ENCODE measurements at regions not wholly inside any gene's neighbourhood (a gene's known extent, or its start where the extent isn't known, plus 50 kb on each side); places are given as distances from the start of the nearest gene placed in this dataset.

DNA sequence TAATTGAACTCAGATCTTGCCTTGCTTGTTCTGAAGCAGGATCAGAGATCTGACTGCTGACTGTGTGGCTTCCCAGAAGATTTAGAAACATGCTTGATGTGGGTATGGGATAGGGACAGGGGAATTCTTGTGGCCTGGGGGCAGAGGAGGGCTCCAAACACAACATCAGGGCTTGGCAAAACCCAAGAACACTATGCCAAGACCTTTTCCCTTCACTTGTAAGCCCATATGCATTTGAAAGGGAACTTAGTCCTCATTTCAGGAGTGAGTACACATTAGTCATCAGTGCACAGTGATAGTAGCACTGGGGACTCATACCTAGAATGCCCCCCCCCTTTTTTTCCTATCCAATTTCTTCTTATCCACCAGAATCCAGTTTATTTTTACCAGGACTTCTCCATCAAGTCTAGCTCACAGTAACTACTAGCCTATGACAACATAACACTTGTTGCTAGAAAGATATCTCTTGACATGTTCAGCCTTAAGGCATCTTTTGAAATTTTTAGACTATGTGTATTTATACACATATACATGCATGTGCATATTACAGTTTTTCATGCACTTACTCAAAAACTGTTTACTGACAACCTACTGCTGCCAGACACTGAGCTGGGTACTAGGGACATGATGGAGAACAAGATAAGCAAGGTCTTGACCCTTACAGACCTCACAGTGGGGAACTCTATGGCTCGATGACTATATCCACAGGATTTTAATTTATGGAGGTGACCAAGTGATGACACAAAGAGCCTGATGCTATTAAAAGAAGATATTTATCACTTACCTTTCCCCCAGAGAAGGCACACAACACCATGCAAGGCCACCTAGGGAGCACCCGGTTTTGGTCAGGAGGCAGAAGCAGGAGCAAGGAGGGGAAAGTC, 158.3 kb upstream of the MAP3K1 start:
- no peaks in the 10 kb centered on the region for H3K79me2 ChIP-seq (ENCODE audit: insufficient read depth, low read length)
- H3K18ac ChIP-seq (ENCODE audit: insufficient read length, low read depth, low read length), result no peak overlapping the region
- H3K27me3 ChIP-seq (ENCODE audit: insufficient read depth, low read length), result no peaks in the 10 kb centered on the region
- H4K91ac ChIP-seq (ENCODE audit: insufficient read length, low read depth, low read length), result no peak overlapping the region
- H3K79me1 ChIP-seq (ENCODE audit: insufficient read depth, low read depth, low read length, poor library complexity, severe bottlenecking), result no peaks in the 10 kb centered on the region
- H3K9me3 Mint-ChIP-seq, result no peaks in the 10 kb centered on the region
- no peak overlapping the region for H3K4me2 ChIP-seq (ENCODE audit: insufficient read depth, insufficient read length, low read length)
- H3K9ac ChIP-seq (ENCODE audit: extremely low read depth, insufficient read length, low read length), result no peak overlapping the region
- H3K56ac ChIP-seq (ENCODE audit: insufficient read length, low read depth, low read length), result no peak overlapping the region
- H3T11ph ChIP-seq (ENCODE audit: low read length), result no peak overlapping the region
- no peak overlapping the region for H3K27ac ChIP-seq (ENCODE audit: insufficient read length, low read depth, low read length)
- DNase-seq, result no peak
- H2AFZ ChIP-seq (ENCODE audit: low read length), result no peak overlapping the region
- H2AK5ac ChIP-seq (ENCODE audit: insufficient read length, low read length), result no peak overlapping the region
- no peak overlapping the region for H3K14ac ChIP-seq (ENCODE audit: insufficient read depth, low read length)
- no peaks in the 10 kb centered on the region for H3K4me1 ChIP-seq (ENCODE audit: insufficient read depth, low read length)
- no peak overlapping the region for H3K4ac ChIP-seq (ENCODE audit: low read depth, low read length)
- H2BK5ac ChIP-seq (ENCODE audit: insufficient read length, low read length), result no peak overlapping the region
- WGBS (ENCODE audit: extremely low coverage, insufficient read length, low lambda C conversion rate), result no CpG with 5 or more reads among the region's 2 CpGs
- H3K4me1 Mint-ChIP-seq, result peaks cover 4 to 9% of the 10 kb centered on the region in 2 experiments; a peak in 3 of 4 replicates
- H2BK12ac ChIP-seq (ENCODE audit: insufficient read length, low read depth, low read length), result no peak overlapping the region
- H2BK20ac ChIP-seq (ENCODE audit: low read depth, low read length, poor library complexity, severe bottlenecking), result no peak overlapping the region
- H4K5ac ChIP-seq (ENCODE audit: insufficient read length, low read depth, low read length), result no peak overlapping the region
- H4K20me1 ChIP-seq (ENCODE audit: control insufficient read depth, insufficient read depth, insufficient read length), result no peaks in the 10 kb centered on the region
- H4K8ac ChIP-seq (replicated peaks; ENCODE audit: insufficient read length, low read depth, low read length), result no peak overlapping the region
- H2BK15ac ChIP-seq (ENCODE audit: low read depth, low read length), result no peak overlapping the region
- H3K4me3 Mint-ChIP-seq, result no peak overlapping the region
- no peaks in the 10 kb centered on the region for H3K9me3 ChIP-seq (ENCODE audit: control insufficient read depth, low read depth, low read length)
- H2BK120ac ChIP-seq (ENCODE audit: low read depth, low read length, poor library complexity, severe bottlenecking), result no peak overlapping the region
- no peaks in the 10 kb centered on the region for H3K23me2 ChIP-seq (ENCODE audit: insufficient read length, low read depth, low read length, poor library complexity, severe bottlenecking)
- TF ChIP-seq, protein P1, sequence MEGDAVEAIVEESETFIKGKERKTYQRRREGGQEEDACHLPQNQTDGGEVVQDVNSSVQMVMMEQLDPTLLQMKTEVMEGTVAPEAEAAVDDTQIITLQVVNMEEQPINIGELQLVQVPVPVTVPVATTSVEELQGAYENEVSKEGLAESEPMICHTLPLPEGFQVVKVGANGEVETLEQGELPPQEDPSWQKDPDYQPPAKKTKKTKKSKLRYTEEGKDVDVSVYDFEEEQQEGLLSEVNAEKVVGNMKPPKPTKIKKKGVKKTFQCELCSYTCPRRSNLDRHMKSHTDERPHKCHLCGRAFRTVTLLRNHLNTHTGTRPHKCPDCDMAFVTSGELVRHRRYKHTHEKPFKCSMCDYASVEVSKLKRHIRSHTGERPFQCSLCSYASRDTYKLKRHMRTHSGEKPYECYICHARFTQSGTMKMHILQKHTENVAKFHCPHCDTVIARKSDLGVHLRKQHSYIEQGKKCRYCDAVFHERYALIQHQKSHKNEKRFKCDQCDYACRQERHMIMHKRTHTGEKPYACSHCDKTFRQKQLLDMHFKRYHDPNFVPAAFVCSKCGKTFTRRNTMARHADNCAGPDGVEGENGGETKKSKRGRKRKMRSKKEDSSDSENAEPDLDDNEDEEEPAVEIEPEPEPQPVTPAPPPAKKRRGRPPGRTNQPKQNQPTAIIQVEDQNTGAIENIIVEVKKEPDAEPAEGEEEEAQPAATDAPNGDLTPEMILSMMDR (conservative IDR thresholded peaks at IDR 0.05), result no peak
- H3K27ac Mint-ChIP-seq, result peak overlapping the region in 1 of 3 experiments; percentile 10; a peak in 1 of 7 replicates
- H3K36me3 Mint-ChIP-seq (ENCODE audit: insufficient read depth in 1 of 3, low read depth in 3 of 3), result no peaks in the 10 kb centered on the region; a peak in 1 of 7 replicates
- H3K27me3 Mint-ChIP-seq (ENCODE audit: low read depth), result no peaks in the 10 kb centered on the region; the same call in 1 of the 2 replicates
- H3K23ac ChIP-seq (ENCODE audit: insufficient read length, low read depth, low read length), result no peak overlapping the region

Measured in H9 (cell line).